ENCODE measurements at regions not wholly inside any gene's neighbourhood (a gene's known extent, or its start where the extent isn't known, plus 50 kb on each side); places are given as distances from the start of the nearest gene placed in this dataset.

- no peak overlapping the region for H3K4me3 ChIP-seq (ENCODE audit: low read length)
- TF ChIP-seq CTCF (conservative IDR thresholded peaks at IDR 0.05; ENCODE audit: low read length): no peak
- no peak for DNase-seq (ENCODE audit: low read depth)
These were observed 119.8 kb upstream of the NPVF start for GRCh38 chr7:25348104-25348503.

GRCh38 chr7:25349283-25350017, 121.2 kb upstream of the NPVF start:
- no peak for TF ChIP-seq CTCF (conservative IDR thresholded peaks at IDR 0.05; ENCODE audit: low read length)
- no peak for DNase-seq (ENCODE audit: low read depth)
- no peak overlapping the region for H3K4me3 ChIP-seq (ENCODE audit: low read length)

GRCh38 chr7:25350041-25350440, 121.8 kb upstream of the NPVF start:
- TF ChIP-seq CTCF (conservative IDR thresholded peaks at IDR 0.05; ENCODE audit: low read length): no peak
- no peak for DNase-seq (ENCODE audit: low read depth)
- no peak overlapping the region for H3K4me3 ChIP-seq (ENCODE audit: low read length)

GRCh38 chr7:25351761-25352160, 123.5 kb upstream of the NPVF start:
- no peak overlapping the region for H3K4me3 ChIP-seq (ENCODE audit: low read length)
- no peak for DNase-seq (ENCODE audit: low read depth)
- no peak for TF ChIP-seq CTCF (conservative IDR thresholded peaks at IDR 0.05; ENCODE audit: low read length)

- TF ChIP-seq CTCF (conservative IDR thresholded peaks at IDR 0.05; ENCODE audit: low read length): no peak
- DNase-seq (ENCODE audit: low read depth): no peak
- no peak overlapping the region for H3K4me3 ChIP-seq (ENCODE audit: low read length)
These were observed 124.9 kb upstream of the NPVF start for GRCh38 chr7:25353196-25353595.

- no peak for TF ChIP-seq CTCF (conservative IDR thresholded peaks at IDR 0.05; ENCODE audit: low read length)
- H3K4me3 ChIP-seq (ENCODE audit: low read length): no peak overlapping the region
These were observed 125.4 kb upstream of the NPVF start for GRCh38 chr7:25353732-25354131.

GRCh38 chr7:25356534-25357151, 128.4 kb upstream of the NPVF start:
- DNase-seq (ENCODE audit: low read depth): no peak
- no peak overlapping the region for H3K4me3 ChIP-seq (ENCODE audit: low read length)
- no peak for TF ChIP-seq CTCF (conservative IDR thresholded peaks at IDR 0.05; ENCODE audit: low read length)

More at GRCh38 chr7:25353732-25354131, 125.4 kb upstream of the NPVF start:
- DNase-seq (ENCODE audit: low read depth): no peak
